ENCODE measurements at regions not wholly inside any gene's neighbourhood (a gene's known extent, or its start where the extent isn't known, plus 50 kb on each side); places are given as distances from the start of the nearest gene placed in this dataset.

GRCh38 chr1:213641312-213641711, 346.5 kb upstream of the PROX1 start:
- TF ChIP-seq CTCF (IDR thresholded peaks at IDR 0.05 in 4 of 5, conservative IDR thresholded peaks at IDR 0.05 in 1 of 5) (no peak), POLR2A (IDR thresholded peaks at IDR 0.05) (no peak)
